K562 (cell line): ENCODE measurements at regions not wholly inside any gene's neighbourhood (a gene's known extent, or its start where the extent isn't known, plus 50 kb on each side); places are given as distances from the start of the nearest gene placed in this dataset.

ENCODE experiments used
- ATAC-seq: fragments of 200-7000 bp; cut with Tn5 transposase; 3 replicates; pipeline ENCODE4 v1.9.1; 2020; ENCODE audit warnings: moderate library complexity
- BruUV-seq: library from RNA; stranded (reverse); fragments of 400-500 nt; replicated peaks from 2 replicates; lab custom pipeline; 2021; lab: Mats Ljungman, UMichigan
- CTCF ChIA-PET: fragments of 300-600 bp; formaldehyde crosslinking; extraction: SDS; loops from one replicate; lab custom pipeline; 2021; ENCODE audit warnings: low intra/inter-chr PET ratio; lab: Yijun Ruan, JAX
- POLR2A ChIA-PET: fragments of 300-600, 350-650 bp; sonication (Branson Sonifier 250); formaldehyde crosslinking; extraction: SDS; loops from one replicate; lab custom pipeline; 2021; ENCODE audit warnings: antibody characterized with exemption, inconsistent platforms; lab: Yijun Ruan, JAX
- DNase-seq, 4 experiments: peaks; one replicate each; pipeline versions ENCODE4 v3.0.0 to v3.0.0-alpha.2; 2011 to 2018; ENCODE audit warnings: low spot score in 3 of 4, mixed read lengths in 3 of 4; ENCODE audit errors: extremely low read depth in 1 of 4
- FAIRE-seq: peaks from 2 replicates; lab custom pipeline; 2011; peaks lifted over from hg19 to GRCh38; lab: Jason Lieb, UNC
- H2AFZ ChIP-seq: 2 replicates; pipeline ENCODE4 v1.6.0; 2011; ENCODE audit warnings: low read depth, low read length, control low read depth, inconsistent platforms
- H3K27ac ChIP-seq: fragments of 200-600 bp; 3 replicates; pipeline ENCODE4 v1.8.0; 2011; ENCODE audit warnings: low read depth, mild to moderate bottlenecking, control low read depth, inconsistent platforms, low read length, moderate library complexity, mixed read lengths; ENCODE audit errors: extremely low read depth
- H3K27me3 ChIP-seq, 2 experiments: fragments of 300-600 bp in 1 of 2; 2 replicates in 1 of 2; 3 replicates in 1 of 2; pipeline versions ENCODE4 v1.6.0 to v1.8.0; 2011; ENCODE audit warnings: inconsistent platforms in 2 of 2, low read length in 2 of 2, mild to moderate bottlenecking in 1 of 2, mixed read lengths in 1 of 2, moderate library complexity in 1 of 2; ENCODE audit not compliant: control insufficient read depth in 2 of 2, insufficient read depth in 2 of 2
- H3K36me3 ChIP-seq: fragments of 300-600 bp; 3 replicates; pipeline ENCODE4 v1.8.0; 2011; ENCODE audit warnings: mild to moderate bottlenecking, low read length, inconsistent platforms; ENCODE audit not compliant: control insufficient read depth, insufficient read depth
- H3K4me1 ChIP-seq, 2 experiments: fragments of 200-600 bp in 1 of 2; replicated peaks in 1 of 2; 2 replicates in 1 of 2; 3 replicates in 1 of 2; pipeline versions ENCODE4 v1.5.1 to v1.8.0; 2011; ENCODE audit warnings: inconsistent platforms in 2 of 2, low read length in 2 of 2, mild to moderate bottlenecking in 1 of 2, mixed read lengths in 1 of 2, moderate library complexity in 1 of 2; ENCODE audit not compliant: control insufficient read depth in 2 of 2, insufficient read depth in 2 of 2
- H3K4me2 ChIP-seq: 2 replicates; pipeline ENCODE4 v1.6.1; 2011; ENCODE audit warnings: low read length, control low read depth, inconsistent platforms, mixed read lengths; ENCODE audit not compliant: insufficient read depth
- H3K4me3 ChIP-seq: fragments of 200-600 bp; sonication (generic), shearing (Covaris generic); 2 replicates; pipeline ENCODE4 v1.5.1; 2016; ENCODE audit warnings: control low read depth, inconsistent platforms
- H3K79me2 ChIP-seq: fragments of 200-600 bp; 3 replicates; pipeline ENCODE4 v1.8.0; 2011; ENCODE audit warnings: low read length, inconsistent platforms; ENCODE audit not compliant: control insufficient read depth, insufficient read depth
- H3K9ac ChIP-seq, 2 experiments: 2 replicates each; pipeline versions ENCODE4 v1.6.0 to v1.6.1; 2011; ENCODE audit warnings: low read depth in 2 of 2, low read length in 2 of 2, control low read depth in 1 of 2, inconsistent platforms in 1 of 2, mild to moderate bottlenecking in 1 of 2, mixed read lengths in 1 of 2; ENCODE audit not compliant: insufficient read depth in 1 of 2
- H3K9me1 ChIP-seq: one replicate; pipeline ENCODE4 v1.6.0; 2011; ENCODE audit warnings: inconsistent platforms, mild to moderate bottlenecking, low read length, moderate library complexity; ENCODE audit not compliant: control insufficient read depth, insufficient read depth
- H3K9me3 ChIP-seq: replicated peaks from 2 replicates; pipeline ENCODE4 v1.5.1; 2011; ENCODE audit warnings: low read depth, low read length, inconsistent platforms; ENCODE audit not compliant: control insufficient read depth, insufficient read depth
- H4K20me1 ChIP-seq: replicated peaks from 2 replicates; pipeline ENCODE4 v1.6.1; 2011; ENCODE audit warnings: low read length, inconsistent platforms, mixed read lengths; ENCODE audit not compliant: control insufficient read depth, insufficient read depth
- E2F4 ChIP-seq: sonication (generic); formaldehyde crosslinking; IDR thresholded peaks from 2 replicates; pipeline ENCODE4 v1.8.0; 2022; ENCODE audit warnings: mild to moderate bottlenecking, low read depth, missing genetic modification reagents
- ETS2 ChIP-seq: IDR thresholded peaks from 2 replicates; pipeline ENCODE4 v1.6.1; 2016; ENCODE audit warnings: borderline replicate concordance, missing genetic modification characterization, mild to moderate bottlenecking, moderate library complexity, missing compliant biosample characterization; ENCODE audit not compliant: poor library complexity, severe bottlenecking
- HMG20B ChIP-seq: fragments of 250-450 bp; sonication (Bioruptor Pico); IDR thresholded peaks from 2 replicates; pipeline ENCODE4 v1.5.0; 2021; ENCODE audit warnings: mild to moderate bottlenecking
- KAT7 ChIP-seq: sonication (generic); formaldehyde crosslinking; IDR thresholded peaks from 2 replicates; pipeline ENCODE4 v1.8.0; 2022; ENCODE audit warnings: missing genetic modification reagents, mild to moderate bottlenecking, borderline replicate concordance
- SRSF7 ChIP-seq: fragments of 200-400 bp; formaldehyde crosslinking; optimal IDR thresholded peaks from 2 replicates; pipeline ENCODE3; 2017; ENCODE audit warnings: mild to moderate bottlenecking, low read depth, low read length
- TOE1 ChIP-seq, 2 experiments: fragments of 450-650 bp in 1 of 2; sonication (generic) in 1 of 2; formaldehyde crosslinking in 1 of 2; IDR thresholded peaks; 2 replicates each; pipeline versions ENCODE4 v1.7.1 to v1.8.0; 2016 to 2022; ENCODE audit warnings: borderline replicate concordance in 2 of 2, mild to moderate bottlenecking in 2 of 2, antibody characterized with exemption in 1 of 2, inconsistent platforms in 1 of 2, low read depth in 1 of 2, missing genetic modification reagents in 1 of 2, moderate library complexity in 1 of 2
- ZBTB11 ChIP-seq, 3 experiments: fragments of 200-800 bp in 1 of 3; fragments of 250-450 bp in 1 of 3; fragments of 450-650 bp in 1 of 3; sonication (Bioruptor Pico) in 1 of 3; sonication (Bioruptor generic) in 1 of 3; formaldehyde crosslinking in 1 of 3; IDR thresholded peaks; 2 replicates each; pipeline versions ENCODE4 v1.6.1 to v1.8.0; 2016 to 2022; ENCODE audit warnings: mild to moderate bottlenecking in 2 of 3, missing genetic modification characterization in 2 of 3, missing compliant biosample characterization in 1 of 3, moderate library complexity in 1 of 3
- ZBTB17 ChIP-seq: fragments of 450-650 bp; formaldehyde crosslinking; IDR thresholded peaks from 2 replicates; pipeline ENCODE4 v1.4.0; 2020; ENCODE audit warnings: mild to moderate bottlenecking
- ZNF431 ChIP-seq: sonication (generic); formaldehyde crosslinking; IDR thresholded peaks from 2 replicates; pipeline ENCODE4 v1.8.0; 2022; ENCODE audit warnings: mild to moderate bottlenecking, missing genetic modification reagents
- ZNF639 ChIP-seq, 2 experiments: fragments of 200-800 bp in 1 of 2; sonication (Bioruptor generic) in 1 of 2; sonication (generic) in 1 of 2; formaldehyde crosslinking in 1 of 2; IDR thresholded peaks in 1 of 2; conservative IDR thresholded peaks in 1 of 2; 2 replicates each; pipeline versions ENCODE4 v1.5.0 to v1.6.1; 2016 to 2020; ENCODE audit warnings: missing compliant biosample characterization in 1 of 2, missing genetic modification characterization in 1 of 2, missing genetic modification reagents in 1 of 2
- WGBS: fragments of 100-300 bp; shearing (Covaris generic); methylation state at CpG from one replicate; pipeline ENCODE4 v1.1.6; 2016; ENCODE audit warnings: low coverage, mixed read lengths; ENCODE audit not compliant: insufficient coverage; ENCODE audit errors: missing lambda C conversion rate; 5-methylcytosine and 5-hydroxymethylcytosine counted together
- in situ Hi-C: fragments of 300-500 bp; cut with MboI; formaldehyde crosslinking; loops from 4 replicates; pipeline ENCODE4 v1.15.0; 2018; ENCODE audit warnings: inconsistent platforms, mixed read lengths
- intact Hi-C: fragments of 100-400 bp; cut with micrococcal nuclease; formaldehyde crosslinking; loops from 2 replicates; pipeline ENCODE4 v1.14.2; 2022

- Histone ChIP-seq H3K9me3 (no peaks in the 10 kb centered on the region), H3K79me2 (no peaks in the 10 kb centered on the region), H3K36me3 (no peaks in the 10 kb centered on the region), H3K27me3 (no peaks in the 10 kb centered on the region), H4K20me1 (no peaks in the 10 kb centered on the region), H3K4me2 (no peak overlapping the region), H2AFZ (no peak overlapping the region), H3K9ac (no peak overlapping the region), H3K9me1 (no peaks in the 10 kb centered on the region), H3K27ac (no peak overlapping the region), H3K4me1 (no peaks in the 10 kb centered on the region), H3K4me3 (no peak overlapping the region)
- in situ Hi-C loops = no loop called here
- CTCF ChIA-PET = no interaction called here
- intact Hi-C loops = no loop called here
- no peak for FAIRE-seq
- DNase-seq = no peak
- no TSS peak for BruUV-seq
- POLR2A ChIA-PET = no interaction called here
- no peak for ATAC-seq
- WGBS = 7% methylated on average over 8 of the region's 8 CpGs
- TF ChIP-seq TOE1 (IDR thresholded peaks at IDR 0.05; ENCODE audit: borderline replicate concordance) (no peak), TOE1 (CRISPR knock-in tag; IDR thresholded peaks at IDR 0.05; ENCODE audit: borderline replicate concordance, low read depth) (no peak), SRSF7 (no peak), KAT7 (CRISPR knock-in tag) (no peak), E2F4 (CRISPR knock-in tag) (no peak), HMG20B (CRISPR knock-in tag) (no peak), ZNF639 (CRISPR knock-in tag; conservative IDR thresholded peaks at IDR 0.05 in 1 of 2, IDR thresholded peaks at IDR 0.05 in 1 of 2) (no peak), ZNF431 (CRISPR knock-in tag) (no peak), ETS2 (tag) (no peak), ZBTB11 (CRISPR knock-in tag; IDR thresholded peaks at IDR 0.05) (no peak), ZBTB17 (CRISPR knock-in tag) (no peak)
These were observed 634.2 kb upstream of the SETBP1 start for GRCh38 chr18:44046376-44046975.
